ENCODE measurements at regions not wholly inside any gene's neighbourhood (a gene's known extent, or its start where the extent isn't known, plus 50 kb on each side); places are given as distances from the start of the nearest gene placed in this dataset.

DNA sequence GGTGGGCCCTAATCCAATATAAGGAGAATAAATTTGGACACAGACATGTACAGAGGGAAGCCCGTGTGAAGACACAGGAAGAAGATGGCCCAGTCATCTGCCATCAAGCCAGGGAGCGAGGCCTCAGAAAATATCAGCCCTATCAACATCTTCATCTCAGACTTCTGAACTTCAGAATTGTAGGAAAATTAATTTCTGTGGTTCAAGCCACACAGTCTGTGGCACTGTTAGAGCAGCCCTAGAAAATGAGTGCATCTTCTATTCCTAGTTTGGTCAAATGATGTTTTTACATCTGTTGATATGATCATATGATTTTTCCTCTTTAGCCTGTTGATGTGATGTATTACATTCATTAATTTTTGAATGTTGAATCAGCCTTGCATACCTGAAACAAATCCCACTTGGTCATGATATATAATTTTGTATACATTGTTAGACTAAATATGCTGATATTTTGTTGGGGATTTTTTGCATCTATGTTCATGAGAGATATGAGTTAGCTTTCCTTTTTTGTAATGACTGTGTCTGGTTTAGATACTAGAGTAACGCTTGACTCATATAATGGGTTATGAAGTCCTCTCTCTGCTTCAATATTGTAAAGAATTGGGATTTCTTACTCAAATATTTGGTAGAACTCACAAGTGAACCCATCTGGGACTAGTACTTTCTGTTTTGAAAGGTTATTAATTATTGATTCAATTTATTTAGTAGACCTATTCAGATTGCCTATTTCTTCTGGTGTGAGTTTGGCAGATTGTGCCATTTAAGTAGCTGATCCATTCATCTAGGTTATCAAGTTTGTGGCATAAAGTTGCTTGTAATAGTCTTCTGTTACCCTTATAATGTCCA is 451.4 kb downstream of the EIPR1 start:
- no peak for DNase-seq (ENCODE audit: low spot score)

- no peak for DNase-seq (ENCODE audit: low spot score)
Measured at GRCh38 chr2:2922156-2922555, 455.5 kb downstream of the EIPR1 start.

DNA sequence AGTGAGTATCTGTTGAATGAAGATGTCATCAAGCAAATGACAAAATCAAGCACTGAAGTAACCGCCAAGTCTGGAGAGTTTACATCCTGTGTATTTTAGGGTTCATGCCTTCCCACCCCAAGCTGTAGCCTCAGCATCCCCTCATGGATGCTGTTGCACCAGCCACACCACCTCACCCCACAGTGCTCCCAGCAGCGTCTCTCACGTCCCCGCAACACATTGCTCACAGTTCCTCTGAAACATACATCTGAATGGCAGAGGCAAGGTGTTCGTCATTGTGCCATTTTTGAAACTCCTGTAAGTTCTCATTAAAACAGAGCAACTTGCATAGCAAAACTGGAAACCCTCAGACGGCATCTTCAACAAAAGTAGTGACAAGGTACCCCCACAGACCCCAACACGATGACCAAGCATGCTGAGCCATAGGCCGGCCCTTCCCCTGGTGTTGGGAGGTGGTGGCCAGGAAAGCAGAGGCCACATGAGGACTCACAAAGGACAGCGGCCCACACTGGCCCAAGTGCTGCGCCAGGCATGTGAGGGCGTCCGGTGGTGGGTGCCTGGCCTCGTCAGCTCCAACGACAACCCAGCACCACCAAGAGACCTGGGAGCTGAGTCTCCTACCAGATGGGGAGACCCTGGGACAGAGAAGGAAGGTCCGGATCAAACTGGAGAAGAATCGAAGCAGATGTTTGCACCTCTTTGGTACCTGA is 456.5 kb downstream of the EIPR1 start:
- no peak for DNase-seq (ENCODE audit: low spot score)

GRCh38 chr2:2919574-2920365 is 457.8 kb downstream of the EIPR1 start:
- DNase-seq (ENCODE audit: low spot score), result no peak

- no peak for DNase-seq (ENCODE audit: low spot score)
Measured at GRCh38 chr2:2919026-2919425, 458.6 kb downstream of the EIPR1 start.

GRCh38 chr2:2916621-2917020 is 461.0 kb downstream of the EIPR1 start:
- no peak for DNase-seq (ENCODE audit: low spot score)

DNA sequence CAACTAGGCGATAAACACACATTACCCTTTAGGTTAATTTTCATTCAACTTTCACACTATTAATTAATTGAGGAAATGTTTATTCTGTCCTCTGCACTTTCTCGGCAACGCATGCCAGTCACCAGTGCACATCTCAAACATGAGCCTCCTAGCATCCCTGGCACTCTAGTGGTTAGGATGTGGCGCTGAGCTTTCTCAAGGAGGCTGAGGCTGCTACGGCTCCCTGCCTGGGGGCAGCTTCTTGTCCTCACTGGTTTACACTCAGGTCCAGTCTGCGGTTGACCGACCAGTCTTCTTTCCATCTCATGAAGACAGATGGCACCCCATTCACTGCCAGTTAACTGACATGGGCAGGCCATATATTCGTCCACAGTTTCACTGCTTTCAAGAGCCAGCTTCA is 463.4 kb downstream of the EIPR1 start:
- DNase-seq (ENCODE audit: low spot score), result no peak

DNA sequence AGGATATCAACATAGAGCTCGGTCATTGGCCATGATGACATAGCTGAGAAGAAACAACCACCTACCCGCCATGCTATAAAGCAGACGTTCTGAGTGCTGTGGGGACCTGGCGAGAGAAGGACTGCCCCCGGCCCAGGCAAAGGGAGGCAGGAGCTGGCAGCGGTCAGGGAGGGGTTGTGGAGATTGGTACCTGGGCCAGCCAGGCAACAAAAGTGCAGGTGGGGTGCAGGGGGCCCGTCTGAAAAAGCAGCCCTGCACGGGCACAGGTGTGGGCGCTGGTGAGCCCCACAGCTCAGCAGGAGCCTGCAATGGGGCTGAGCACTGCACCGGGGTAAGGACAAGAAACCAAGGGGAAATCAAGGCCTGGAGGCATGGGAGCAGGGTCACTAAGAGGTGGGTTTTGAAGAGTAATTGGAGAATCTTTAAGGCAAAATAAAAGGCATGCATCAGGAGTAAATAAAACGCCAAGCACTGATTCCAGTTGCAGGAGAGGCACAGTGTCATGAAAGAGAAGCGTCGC is 464.0 kb downstream of the EIPR1 start:
- DNase-seq (ENCODE audit: low spot score), result no peak

DNA sequence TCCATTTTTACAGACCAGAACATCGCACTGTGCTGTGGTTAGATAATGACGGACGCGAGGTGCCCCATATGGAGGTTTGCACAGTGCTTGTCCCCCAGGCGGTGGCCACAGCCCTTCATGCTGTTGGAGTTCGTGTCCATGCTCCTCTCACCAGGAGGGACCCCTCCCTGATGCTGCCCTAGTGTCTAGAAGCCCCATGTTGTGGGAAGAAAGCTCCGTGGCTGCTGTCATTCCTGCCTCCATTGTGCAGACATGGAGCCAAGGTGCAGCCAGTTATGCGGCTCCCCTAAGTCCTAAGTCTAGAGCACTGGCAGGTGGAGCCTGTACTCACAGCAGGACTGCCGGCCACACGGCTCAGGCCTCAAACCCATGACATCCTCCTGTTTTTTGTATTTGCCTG is 464.9 kb downstream of the EIPR1 start:
- no peak for DNase-seq (ENCODE audit: low spot score)

DNA sequence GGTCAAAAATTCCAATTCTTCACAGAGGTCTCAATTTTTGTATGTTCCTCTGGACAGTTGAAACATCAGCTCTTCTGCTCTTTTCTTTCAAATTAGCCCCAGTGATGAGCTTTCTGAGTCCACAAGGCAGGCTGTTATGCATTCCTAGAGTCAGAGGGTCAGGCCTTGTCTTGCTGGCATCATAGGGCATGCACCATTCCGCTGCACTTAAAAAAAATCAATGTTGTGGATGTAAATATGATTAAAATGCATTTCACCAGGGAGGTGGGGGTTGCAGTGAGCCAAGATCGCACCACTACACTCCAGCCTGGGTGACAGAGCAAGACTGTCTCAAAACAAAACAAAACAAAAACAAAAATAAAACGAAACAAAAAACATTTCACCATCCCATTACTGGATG is 465.3 kb downstream of the EIPR1 start:
- DNase-seq (ENCODE audit: low spot score), result no peak

DNA sequence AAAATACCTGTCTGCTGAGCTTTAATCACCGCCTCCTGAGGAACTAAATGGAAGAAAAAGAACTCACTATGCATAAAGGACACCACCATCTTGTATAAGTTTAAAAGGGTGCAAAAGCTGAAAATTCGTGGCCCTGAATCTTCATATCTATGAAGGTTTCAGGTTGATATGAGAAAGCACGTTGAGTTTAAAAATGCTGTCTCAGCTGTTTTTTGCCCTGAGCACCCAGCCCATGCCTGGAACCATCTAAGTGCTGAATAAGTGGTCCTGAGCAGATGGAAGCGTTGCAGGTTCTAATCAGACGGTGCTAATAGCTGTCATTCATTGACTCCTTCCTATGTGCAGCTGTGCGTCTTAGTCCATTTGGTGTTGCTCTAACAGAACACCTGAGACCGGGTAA is 467.4 kb downstream of the EIPR1 start:
- DNase-seq (ENCODE audit: low spot score), result no peak

DNA sequence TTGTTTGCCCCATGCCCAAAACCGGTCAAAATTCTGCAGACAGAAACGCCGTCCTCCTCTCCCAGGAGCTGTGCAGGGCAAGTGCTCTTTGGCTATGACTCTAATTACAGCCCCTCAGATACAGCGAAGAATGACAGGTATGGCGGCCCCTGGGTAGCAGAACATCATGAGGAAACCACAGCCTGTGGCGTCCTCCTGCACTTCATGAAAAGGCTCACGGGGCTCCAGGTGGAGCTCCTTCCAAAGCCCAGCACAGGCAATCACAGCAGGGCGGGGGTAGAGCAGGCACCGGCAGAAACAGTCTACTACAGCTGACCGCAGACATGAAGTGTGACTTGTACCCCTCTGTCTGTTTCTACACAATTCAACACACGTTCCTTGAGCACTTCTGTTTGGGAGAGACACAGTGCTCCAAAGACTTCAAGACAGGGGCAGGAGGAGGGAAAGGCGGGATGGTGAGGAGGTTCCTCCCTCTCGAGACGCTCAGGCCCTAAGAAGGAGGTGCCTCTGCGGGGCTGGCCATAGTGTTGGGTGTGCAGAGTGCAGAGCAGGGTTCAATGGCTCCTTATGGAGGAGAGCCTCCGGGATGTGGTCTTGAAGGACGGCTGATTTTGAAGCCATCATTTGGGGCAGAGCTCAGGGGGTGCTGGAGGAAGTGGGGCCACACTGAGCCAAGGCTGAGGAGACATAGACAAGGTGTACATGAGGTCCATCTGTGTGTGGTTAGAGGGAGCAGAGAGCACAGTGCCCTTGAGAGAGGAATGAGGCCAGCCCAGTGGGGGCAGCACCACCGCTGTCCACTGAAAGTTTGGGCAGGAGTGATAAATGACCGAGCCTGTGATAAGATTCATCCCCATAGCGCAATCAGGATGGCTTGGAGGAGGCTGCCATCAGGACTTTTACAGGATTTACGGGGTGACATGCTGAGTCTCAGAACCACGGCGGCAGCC is 468.3 kb downstream of the EIPR1 start:
- DNase-seq (ENCODE audit: low spot score), result no peak

DNA sequence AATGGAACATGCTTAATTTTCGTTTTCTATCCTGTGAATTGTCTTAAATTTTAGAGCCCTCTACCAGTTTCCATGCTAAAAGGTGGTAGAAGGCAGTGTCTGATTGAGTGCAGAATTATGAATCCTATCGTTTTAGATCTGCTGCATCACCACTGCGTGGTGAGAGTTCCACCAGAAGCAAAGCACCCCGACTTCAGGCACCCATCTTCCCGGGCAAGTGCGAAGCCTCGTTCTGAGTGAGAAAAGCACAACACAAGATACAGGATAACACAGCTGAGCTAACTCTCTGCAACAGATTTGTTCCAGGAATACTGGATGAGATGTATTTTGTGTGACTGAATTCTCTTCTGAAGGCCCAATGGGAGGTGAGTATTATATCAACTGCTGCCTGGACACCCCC is 471.5 kb downstream of the EIPR1 start:
- no peak for DNase-seq (ENCODE audit: low spot score)

GRCh38 chr2:2904721-2905350 is 472.8 kb downstream of the EIPR1 start:
- DNase-seq (ENCODE audit: low spot score), result no peak

GRCh38 chr2:2902547-2903281 is 474.9 kb downstream of the EIPR1 start:
- no peak for DNase-seq (ENCODE audit: low spot score)

DNA sequence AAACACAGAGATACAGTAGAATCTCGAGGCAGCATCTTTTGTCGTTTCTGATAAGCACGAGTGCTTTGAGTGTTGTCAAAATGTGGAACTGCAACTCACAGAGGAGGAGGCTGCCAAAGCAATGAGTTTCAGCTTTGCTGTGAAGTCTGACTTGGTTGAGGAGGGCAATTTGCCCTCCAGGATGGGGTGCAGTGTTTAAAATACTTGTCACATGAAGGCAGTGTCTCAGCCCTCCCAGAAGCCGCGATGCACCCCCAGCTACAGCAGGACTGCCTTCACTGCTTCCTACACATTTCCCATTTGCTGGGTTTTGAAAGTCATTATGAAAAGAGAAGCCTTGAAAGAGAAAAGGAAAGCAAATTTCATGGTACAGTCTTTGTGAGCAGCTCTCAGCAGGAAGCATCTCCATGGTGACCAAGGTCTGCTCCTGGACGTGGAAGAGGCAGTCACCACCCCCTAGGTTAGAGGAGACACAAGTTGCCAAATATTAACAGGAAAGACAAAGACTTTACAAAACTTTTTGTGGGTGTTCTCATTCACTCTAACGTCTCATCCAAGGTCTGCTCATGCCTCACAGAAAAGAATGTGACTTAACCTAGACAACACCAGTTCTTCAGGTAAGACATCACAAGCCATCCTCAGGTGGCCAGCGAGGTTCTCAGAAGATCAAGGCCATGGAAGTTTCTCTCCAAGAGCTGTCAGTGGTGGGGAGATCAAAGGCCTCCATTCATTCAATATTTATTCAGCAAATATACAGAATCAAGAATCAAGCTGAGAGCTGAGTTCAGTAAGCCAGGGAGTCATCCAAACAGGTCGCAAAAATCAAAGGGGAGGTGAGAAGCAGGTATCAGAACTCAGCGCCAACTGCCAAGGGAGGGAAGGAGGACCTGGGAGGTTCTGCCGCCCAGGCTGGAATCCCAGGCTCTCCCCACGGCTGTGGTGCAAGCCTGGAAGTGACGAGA is 476.0 kb downstream of the EIPR1 start:
- no peak for DNase-seq (ENCODE audit: low spot score)

- no peak for DNase-seq (ENCODE audit: low spot score)
Measured at GRCh38 chr2:2899826-2900225, 477.8 kb downstream of the EIPR1 start.

DNA sequence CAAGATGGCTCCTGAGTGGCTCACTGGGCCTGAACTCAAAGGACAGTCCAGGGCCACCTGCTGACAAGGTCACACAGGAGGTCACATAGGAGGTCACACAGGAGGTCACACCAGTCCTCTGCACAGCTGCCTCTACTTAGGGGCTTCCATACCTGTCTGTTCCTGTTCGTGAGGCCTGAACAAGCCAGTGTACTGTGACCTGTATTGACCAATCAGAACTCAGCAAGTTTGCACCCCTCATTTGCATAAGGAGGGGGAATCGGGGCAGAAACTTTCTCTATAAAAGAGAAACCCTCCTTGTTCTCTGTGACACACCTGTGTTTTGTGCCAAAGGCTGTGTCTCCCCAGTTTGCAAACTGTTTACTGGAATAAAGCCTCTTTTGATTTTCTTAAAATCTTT is 478.9 kb downstream of the EIPR1 start:
- DNase-seq (ENCODE audit: low spot score), result no peak

DNA sequence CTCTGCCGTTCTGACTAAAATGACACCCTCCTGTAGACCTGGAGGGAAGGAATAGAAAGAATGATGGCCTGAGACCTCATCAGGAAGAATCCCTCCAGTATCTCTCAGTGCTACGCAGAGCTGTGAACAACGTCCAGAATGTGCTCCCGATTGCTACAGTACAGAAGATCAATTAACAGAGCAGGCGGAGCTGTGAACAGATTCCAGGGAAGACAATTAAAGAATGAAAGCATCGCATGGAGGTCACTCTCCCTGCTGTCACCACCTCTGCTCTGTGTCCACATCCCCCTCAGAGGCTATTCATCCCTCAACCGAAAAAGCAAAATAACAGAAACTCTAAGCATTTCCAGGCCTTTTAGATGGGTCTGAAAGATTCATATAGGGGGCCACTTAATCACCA is 481.0 kb downstream of the EIPR1 start:
- DNase-seq (ENCODE audit: low spot score), result no peak

Data from CD4-positive, alpha-beta T cell treated with Interleukin-2 at 100 ng/mL for 4 hours (primary cell).